HG02763 (cell line): ENCODE measurements at regions not wholly inside any gene's neighbourhood (a gene's known extent, or its start where the extent isn't known, plus 50 kb on each side); places are given as distances from the start of the nearest gene placed in this dataset.
"Not testable (repeated sequence)": the region's sequence is repeated elsewhere in the genome, so short reads cannot be mapped to it uniquely, and the experiment has no call there.

Source experiments
- ATAC-seq: cut with Tn5 transposase; IDR thresholded peaks from one replicate; pipeline ENCODE4 v1.9.1; 2021; ENCODE audit warnings: mild to moderate bottlenecking, moderate library complexity; ENCODE audit not compliant: unreplicated experiment

DNA sequence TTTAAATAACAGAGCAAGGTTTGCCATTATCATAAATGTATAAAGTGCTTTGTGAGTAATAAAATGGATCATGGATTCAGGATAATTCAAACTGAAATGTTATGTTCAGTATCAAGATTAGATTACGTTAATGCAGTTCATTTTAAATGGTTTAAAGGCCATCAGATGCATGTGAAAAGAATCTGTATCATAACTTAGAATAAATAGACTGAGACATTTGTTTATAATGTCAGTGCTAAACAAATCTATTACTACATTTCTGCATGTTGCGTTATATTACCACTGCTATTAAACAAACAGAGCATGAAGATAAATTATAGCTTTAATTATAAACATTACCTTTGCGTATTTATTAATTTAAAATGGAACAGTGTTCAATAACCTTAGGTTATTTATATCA lies 160.2 kb downstream of the TOX3 start:
- no peak for ATAC-seq

DNA sequence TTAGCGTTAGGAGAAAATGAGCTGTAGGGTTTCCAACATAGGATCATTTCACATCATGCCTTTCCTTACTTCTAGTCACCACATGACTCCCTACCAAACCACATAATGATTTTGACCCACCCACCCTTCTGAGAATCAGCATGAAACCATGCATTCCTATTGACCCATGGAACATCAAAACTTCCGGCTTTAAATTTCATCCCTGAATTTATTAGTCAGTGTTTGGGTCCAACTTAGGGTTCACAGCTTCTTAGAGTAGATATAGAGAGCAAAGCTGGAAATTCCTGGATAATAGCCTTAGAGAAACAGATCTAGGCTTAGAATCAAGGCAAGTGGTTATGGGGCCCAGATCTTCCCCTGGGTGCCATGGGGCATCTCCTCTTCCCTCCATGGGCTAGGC lies 162.6 kb downstream of the TOX3 start:
- no peak for ATAC-seq

GRCh38 chr16:52383640-52384292 lies 163.2 kb downstream of the TOX3 start:
- ATAC-seq, result no peak

- no peak for ATAC-seq
These were observed 163.8 kb downstream of the TOX3 start for GRCh38 chr16:52383119-52383518.

DNA sequence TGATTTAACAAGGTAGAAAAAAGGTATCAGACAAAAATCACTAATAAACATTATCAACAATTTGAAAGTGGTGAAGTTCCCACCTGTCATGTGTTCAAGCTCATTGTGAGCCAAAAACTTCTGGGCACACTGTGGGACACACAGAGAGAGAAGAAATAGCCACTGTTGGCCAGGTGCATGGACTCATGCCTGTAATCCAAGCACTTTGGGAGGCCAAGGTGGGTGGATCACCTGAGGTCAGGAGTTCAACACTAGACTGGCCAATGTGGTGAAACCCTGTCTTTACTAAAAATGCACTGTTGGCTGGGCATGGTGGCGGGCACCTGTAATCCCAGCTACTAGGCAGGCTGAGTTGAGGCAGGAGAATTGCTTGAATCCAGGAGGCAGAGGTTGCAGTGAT lies 167.4 kb downstream of the TOX3 start:
- ATAC-seq, result no peak

DNA sequence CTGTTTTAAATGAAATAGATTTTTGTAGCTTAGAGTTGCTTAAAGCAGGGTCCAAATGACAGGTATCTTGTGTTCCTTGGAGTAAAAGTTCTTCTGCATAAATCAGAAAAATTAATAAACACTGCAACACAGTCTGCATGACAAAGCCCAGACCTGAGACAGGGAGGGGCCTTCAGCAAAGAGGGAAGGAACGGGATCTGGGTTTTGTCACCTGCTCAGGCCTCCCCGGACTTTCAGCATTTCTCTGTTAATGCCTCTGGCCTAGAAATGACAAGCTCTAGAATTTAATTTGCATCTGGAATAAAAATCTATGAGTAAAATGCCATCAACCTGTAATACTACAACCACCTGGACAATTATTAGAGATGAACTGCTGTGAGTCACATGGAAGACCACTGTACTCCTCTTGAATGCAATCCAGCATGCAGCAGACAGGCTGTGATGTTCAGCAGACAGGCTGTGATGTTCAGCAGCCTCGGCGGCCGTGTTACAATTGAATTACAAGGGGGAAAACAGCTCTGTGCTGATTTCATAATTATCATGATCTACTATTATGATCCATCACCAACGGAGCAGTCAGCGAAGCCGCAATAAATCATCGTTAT lies 170.2 kb downstream of the TOX3 start:
- ATAC-seq, result no peak

GRCh38 chr16:52372313-52372712 lies 174.6 kb downstream of the TOX3 start:
- no peak for ATAC-seq

- no peak for ATAC-seq
These were observed 178.1 kb downstream of the TOX3 start for GRCh38 chr16:52368859-52369258.

DNA sequence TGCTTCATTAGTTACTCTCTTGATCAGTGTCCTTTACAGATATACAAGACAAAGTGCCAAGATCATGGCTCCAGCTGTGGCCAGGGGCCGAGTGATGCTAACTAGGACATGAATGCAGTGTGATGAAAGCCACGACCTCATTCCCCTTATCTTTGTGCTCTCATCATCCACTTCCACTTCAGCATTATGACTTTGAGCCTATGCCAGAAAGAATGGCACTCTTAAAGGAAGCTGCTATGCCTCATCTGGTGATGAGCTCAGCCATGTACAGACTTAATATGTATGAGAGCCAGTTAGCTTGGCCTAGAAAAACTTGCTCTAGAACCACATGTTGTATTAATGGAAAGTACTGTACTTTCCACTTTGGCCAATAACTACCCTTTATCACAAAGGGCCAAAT lies 179.1 kb downstream of the TOX3 start:
- no peak for ATAC-seq

GRCh38 chr16:52366983-52367382 lies 180.0 kb downstream of the TOX3 start:
- no peak for ATAC-seq

GRCh38 chr16:52364500-52364899 lies 182.4 kb downstream of the TOX3 start:
- ATAC-seq, result no peak

DNA sequence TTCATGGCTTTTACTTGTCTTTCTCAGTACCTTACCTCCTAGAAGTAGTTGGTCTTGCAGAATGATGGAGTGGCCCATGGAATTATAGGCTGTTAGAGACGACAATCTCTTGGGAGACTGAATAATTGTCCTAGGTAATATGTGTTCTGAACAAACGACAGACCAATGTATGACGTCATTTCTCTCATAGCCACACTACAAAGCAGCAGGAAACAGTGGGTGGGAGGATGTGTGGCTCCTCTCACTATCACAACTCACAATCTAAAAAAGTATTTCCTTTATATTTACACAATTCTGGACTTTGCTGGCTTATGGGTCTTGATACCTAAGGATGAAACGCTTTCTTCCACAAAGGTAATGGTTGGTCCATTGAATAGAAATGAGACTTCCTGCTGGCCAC lies 183.9 kb downstream of the TOX3 start:
- ATAC-seq, result no peak

GRCh38 chr16:52357711-52358110 lies 189.2 kb downstream of the TOX3 start:
- no peak for ATAC-seq

DNA sequence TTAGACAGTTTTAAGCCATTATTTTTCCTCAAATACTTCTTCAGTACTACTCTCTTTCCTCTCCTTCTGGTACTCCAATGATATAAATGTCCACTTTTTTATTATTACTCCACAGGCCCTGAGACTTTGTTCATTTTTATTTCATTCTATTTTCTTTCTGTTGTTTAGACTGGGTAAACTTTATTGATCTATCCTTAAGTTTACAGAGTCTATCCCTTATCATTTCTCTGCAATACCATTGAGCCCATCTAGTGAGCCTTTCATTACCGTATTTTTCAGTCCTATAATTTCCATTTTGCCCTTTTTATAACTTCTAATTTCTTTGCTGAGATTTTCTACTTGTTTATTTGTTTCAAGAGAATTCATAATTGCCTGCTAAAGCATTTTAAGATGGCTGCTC lies 193.7 kb downstream of the TOX3 start:
- no peak for ATAC-seq

DNA sequence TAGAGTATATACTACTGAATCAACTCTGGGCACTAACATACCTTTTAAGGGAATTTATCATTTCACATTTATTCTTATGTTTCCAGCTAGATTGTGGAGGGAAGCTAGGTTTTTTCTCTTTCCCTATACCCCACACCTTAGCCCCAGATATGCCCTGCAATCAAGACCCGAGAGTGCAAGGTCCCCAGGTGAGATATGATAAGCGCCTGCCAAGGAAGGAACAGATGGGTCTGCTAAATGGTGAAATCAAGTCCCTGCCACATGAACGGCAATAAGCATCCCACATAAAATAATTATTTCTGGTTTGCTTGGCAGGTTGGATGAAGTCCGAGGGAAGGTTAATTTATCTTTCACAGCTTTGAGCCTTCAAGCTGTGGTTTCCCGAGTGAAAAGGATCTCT lies 195.5 kb downstream of the TOX3 start:
- no peak for ATAC-seq

- ATAC-seq, result no peak
These were observed 196.8 kb downstream of the TOX3 start for GRCh38 chr16:52350031-52350642.

- ATAC-seq, result no peak
These were observed 200.2 kb downstream of the TOX3 start for GRCh38 chr16:52346709-52347108.

- not testable (repeated sequence) for ATAC-seq
These were observed 213.3 kb downstream of the TOX3 start for GRCh38 chr16:52333673-52334072.

GRCh38 chr16:52320930-52321439 lies 226.0 kb downstream of the TOX3 start:
- ATAC-seq, result no peak

GRCh38 chr16:52318302-52319009 lies 228.5 kb downstream of the TOX3 start:
- no peak for ATAC-seq

DNA sequence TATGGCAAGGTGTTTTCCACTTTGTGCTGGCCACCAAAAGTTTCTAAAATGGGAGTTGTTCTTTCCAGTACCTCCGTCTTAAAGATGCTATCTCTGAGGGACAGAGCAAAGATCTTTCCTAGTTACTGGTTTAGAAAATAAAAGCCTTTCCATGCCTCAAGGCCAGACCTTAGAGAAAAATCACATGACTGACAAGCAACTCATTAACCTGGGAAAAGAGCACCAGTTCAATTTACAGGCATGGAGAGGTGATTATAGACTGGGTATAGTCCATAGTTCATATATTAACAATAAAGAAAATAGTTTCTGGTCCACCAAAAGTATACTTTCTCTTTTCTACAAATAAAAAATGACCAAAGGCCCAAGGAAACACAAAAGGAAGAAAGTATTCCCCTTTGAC lies 230.7 kb downstream of the TOX3 start:
- ATAC-seq, result no peak

GRCh38 chr16:52312716-52313115 lies 234.2 kb downstream of the TOX3 start:
- ATAC-seq, result no peak
